ENCODE measurements at regions not wholly inside any gene's neighbourhood (a gene's known extent, or its start where the extent isn't known, plus 50 kb on each side); places are given as distances from the start of the nearest gene placed in this dataset.

DNA sequence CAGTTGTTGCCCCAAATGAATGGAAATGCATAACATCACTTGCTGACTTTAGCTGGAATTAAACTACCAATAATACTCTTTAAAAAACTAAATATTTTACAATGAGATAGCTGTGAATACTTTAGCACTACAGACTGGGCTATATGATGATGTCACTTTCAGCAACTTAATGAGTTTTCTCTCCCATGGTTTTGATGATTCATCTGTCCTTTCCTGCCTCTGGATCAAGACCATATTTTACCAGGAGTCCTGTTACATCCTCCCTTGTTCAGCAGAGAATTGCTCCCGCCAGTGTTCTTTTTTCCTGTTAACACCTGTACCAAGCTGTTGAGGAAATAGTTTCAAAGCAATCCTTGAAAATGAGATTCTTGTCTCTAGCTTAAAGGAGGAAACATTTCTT is 543.0 kb downstream of the SPRY1 start:
- DNase-seq (ENCODE audit: low spot score), result peak; percentile 12

DNA sequence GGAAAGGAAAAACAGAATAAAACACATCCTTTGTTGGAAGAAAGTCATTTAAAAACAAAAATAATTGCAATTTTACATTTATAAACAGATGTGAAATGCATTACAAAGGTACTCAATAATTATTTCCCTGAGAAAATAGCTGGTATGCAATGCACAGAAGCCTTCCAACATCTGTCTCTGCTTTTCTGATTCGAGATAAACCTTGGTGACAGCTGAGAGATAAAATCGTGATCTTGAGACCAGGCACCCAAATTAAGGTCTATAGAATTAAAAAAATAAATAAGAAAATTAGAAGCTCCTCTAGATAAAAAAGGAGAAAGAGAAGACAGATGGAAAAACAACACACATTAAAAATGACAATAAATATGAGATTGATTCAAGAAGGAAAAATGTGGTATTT is 544.0 kb downstream of the SPRY1 start:
- no peak for DNase-seq (ENCODE audit: low spot score)

DNA sequence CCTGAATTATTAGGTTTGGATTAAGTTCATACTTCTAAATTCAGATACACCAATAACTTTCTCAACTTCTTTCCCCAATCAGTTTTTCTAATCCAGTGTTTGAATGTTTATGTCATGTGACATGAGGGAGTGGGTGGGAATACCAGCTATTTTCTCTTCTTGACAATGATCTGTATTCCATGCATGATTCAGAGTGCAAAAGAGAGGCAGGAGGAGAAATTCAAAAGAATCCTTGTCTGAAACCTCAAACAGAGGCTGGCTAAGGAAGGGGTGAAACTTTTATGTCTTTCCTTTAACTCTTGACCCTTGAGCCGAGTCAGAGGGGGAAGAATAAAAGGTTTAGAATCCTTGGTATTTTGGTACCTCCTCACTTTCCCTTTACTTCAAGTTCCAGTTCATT is 544.7 kb downstream of the SPRY1 start:
- DNase-seq (ENCODE audit: low spot score), result no peak

DNA sequence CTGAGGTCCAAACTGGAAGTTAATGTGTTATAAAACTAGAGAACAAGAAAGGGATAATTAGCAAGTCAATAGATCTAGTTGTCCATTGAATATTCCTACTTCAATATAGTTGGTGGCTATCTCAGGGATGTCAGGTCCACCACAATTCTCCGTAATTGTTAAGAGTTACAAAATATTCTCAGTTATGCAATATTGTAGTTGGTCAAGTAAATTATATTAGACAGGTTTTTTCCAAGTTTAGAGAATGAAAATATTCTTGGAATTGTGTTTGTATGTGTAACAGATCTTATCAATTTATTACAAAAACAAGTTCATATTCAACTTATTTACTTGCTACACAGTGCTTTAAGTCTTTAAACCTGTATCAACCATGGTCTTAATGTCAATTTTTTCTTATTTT is 547.4 kb downstream of the SPRY1 start:
- DNase-seq (ENCODE audit: low spot score), result no peak

DNA sequence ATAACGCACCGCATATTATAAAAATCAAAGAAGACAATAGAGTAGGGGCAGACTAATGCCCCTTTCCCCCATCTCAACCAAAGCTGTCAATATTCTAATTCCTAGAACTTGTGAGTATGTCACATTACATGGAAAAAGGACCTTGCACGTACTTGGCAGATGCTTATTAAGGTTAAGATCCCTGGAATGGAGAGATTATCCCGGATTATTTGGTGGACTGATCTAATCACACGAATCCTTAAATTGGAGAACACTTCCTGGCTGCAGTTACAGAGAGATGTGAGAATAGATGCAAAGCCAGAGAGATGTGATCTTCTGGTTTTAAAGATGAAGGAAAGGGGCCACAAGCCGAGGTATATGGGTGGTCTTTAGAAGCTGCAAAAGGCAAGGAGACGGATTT is 548.7 kb downstream of the SPRY1 start:
- DNase-seq (ENCODE audit: low spot score), result no peak

DNA sequence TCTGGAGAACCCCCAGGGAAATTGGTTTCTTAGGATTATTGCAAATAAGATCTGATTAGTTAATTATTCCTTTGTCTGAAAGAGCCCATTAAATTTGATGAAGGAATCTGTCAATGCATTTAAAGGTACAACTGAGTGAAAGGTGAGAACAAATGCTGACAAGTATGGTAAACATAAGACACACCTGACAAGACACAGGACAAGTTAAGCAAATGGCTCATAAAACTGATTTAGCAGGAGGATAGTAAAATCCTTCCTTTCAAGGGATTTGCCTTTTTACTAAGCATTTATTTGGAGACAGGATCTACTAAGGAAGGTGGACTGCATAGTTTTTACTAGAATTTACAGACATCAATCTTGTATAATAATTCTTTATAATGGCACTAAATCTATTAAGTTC is 553.9 kb downstream of the SPRY1 start:
- no peak for DNase-seq (ENCODE audit: low spot score)

DNA sequence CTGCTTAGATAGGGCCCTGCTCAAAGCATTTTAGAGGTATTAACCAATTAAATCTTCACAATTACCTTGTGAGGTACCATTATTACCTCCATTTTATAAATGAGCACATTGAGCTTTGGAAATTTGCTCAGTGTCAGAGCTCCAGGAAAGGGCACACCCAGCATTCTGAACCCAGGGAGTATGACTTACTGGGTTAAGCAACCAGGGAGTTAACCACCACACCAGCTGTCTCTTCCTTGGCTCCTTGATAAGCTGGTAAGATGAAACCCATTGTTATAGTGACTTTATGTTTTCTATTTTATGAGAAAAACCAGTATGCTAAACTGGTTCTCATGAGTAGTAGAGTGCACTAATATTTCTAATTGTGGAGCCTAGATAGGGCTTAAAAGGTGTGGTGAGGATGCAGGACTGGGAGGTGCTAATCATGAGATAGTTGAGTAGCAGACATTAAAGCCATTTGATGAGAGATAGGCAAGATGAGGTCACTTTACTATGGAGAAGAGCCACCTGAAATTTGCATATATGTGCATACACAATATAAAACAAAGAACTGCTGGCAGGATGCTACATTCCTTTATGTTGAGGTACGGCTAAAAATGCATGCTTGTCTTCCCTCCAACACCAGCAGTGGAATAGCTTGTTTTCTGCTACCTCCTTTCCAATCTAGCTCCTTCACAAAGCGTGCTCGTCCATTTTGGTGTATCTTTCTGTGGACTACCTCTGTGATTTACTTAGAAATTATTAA is 556.1 kb downstream of the SPRY1 start:
- DNase-seq (ENCODE audit: low spot score), result no peak

DNA sequence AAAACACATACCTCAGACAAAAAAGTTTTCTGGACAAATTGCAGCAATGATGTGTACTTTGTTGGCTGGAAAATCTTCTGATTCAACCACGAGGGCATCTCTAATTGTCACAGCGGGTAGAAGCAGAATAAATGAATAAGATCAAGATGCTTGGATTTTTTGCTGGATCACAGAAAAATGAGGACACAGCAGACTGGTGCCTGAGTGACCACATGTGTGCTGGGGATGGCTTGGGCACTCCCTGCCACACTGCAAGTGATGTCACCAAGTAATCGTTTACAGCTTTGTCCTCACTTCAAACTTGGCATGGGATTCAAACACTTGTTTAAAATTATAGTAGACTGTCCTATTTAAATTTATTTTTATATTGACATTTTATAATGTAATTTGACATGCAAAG is 557.0 kb downstream of the SPRY1 start:
- no peak for DNase-seq (ENCODE audit: low spot score)

DNA sequence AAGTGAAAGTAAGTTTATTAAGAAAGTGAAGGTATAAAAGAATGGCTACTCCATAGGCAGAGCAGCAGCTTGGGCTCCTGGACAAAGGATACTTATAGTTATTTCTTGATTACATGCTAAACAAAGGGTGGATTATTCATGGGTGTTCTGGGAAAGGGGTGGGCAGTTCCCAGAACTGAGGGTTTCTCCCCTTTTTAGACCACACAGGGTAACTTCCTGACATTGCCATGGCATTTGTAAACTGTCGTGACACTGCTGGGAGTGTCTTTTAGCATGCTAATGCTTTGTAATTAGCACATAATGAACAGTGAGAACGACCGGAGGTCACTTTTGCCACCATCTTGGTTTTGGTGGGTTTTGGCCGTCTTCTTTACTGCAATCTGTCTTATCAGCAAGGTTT is 557.6 kb downstream of the SPRY1 start:
- DNase-seq (ENCODE audit: low spot score), result no peak

DNA sequence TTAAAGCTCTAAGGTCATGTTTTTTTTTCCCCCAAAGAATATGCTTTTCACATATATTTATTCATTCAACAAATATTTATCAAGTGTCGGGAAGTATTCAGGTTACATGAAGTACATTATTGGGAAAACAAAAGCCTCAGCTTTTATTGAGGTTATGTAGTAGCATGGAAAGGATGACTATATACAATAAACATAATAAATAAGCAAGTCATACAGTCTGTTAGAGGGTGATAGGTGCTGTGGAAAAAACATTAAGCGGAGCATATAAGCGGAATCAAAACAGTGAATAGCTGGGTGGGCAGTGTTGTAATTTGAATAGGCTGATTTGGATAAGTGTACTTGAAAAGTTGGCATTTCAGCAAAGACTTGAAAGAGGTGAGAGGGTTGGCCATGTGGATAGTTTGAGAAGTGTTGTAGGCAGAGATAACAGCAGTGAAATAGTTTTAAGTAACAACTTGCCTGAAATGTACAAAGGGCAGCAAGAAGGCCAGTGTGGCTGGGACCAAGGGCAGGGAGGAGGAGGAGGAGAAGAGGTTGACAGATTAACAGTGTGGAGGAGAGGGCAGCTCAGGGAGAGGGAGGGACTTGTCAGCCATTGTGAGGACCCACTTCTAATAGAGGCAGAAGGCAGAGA is 558.7 kb downstream of the SPRY1 start:
- no peak for DNase-seq (ENCODE audit: low spot score)

DNA sequence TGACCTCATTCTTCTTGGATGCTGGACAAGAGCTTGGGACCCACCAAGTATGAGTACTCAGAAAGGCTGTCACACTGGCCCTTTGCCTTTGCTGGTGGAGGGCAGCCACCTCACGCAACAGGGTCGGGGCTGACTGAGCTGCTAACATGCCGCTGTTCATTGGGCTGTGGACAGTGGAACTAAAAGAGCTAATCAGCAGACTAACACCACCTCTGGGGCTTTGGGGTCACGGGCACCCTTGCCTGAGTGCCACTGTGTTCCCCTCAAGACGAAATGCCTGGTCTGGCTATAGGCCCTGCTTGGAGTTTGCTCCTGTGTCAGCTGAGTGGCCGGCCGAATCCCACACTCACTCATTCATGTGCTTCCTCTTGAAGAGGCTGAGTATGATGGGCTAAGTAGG is 559.6 kb downstream of the SPRY1 start:
- DNase-seq (ENCODE audit: low spot score), result no peak

DNA sequence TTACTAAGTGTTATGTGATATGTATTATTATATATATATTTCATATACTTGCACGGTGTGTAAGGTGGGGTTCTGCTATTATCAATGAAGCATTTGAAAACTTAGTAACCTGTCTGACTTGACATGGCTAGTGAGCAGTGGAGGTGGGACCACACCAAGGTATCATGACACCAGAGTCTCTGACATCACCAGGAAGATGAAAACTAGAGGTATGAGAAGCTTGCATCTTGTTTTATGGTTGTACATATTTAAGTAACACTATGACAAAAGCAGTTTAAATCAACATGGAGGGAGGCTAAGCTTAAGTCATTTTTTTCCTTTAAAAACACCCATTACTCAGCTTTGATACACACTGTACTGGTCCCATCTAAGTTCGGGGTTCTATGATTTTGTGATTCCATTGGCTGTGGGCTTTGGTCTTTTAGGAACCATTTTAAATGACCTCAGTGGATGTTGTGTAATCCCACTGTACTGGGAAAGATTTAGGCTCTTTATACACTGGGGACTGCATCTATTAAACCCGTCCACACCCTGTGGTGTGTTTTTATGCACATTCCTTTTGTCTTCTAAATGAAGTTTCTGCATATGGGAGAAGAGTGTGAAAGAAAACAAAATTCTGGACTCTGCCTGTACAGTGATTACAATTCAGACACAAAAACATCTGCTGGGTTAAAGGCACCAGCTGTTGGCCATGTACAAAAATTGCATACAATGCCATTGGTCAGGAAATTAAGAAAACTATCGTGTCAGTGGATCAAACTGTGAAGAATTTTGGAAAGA is 570.6 kb downstream of the SPRY1 start:
- DNase-seq (ENCODE audit: low spot score), result no peak

DNA sequence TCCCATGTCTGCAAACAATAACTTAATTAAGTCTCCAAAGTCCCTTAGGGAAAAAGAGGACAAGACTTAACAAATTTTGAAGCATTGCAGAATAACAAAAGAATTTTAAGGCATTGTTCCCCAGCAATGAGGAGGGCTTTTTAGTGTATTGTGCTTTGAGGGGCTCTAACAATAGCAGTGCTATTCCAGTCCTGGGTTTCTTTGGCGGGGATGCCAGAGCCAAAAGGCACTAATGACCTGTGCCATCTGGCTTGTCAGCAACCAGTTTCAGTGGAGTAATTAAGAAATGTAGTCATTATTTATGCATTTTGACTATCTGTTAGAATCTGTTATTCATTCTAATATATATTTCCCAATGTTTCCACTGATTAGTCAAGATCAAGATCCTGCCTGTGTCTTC is 575.4 kb downstream of the SPRY1 start:
- no peak for DNase-seq (ENCODE audit: low spot score)

DNA sequence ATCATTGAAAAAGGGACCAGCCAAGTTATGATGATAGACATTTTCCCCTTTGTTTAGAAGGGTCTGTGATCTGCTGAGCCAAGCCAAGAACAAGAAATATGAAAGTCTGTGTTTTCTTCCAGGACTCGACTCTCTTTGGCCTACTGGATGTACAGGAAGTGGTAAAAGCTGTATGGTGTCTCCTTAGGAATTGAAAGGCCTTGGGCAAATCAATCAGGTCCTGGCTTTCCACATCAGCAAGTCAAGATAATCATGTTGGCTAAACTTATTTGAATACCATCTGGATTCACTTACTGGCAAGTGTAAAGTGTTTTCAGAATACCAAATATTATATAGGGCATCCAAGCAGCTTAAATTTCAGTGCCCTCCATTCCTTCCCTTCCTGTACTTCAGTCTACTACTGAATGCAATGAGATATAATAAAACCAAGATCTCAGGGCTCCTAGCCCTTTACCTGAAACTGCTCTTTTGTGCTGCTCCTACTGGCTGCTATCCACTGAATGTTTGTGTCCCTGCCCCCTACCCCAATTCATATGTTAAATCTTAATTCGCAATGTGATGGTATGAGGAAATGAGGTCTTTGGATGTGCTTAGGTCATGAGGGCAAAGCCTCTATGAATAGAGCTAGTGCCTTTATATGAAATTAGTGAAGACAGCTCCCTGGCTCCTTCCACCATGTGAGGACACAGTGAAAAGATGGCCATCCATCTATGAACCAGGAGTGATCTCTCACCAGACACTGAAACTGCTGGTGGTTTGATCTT is 578.0 kb downstream of the SPRY1 start:
- DNase-seq (ENCODE audit: low spot score), result no peak

DNA sequence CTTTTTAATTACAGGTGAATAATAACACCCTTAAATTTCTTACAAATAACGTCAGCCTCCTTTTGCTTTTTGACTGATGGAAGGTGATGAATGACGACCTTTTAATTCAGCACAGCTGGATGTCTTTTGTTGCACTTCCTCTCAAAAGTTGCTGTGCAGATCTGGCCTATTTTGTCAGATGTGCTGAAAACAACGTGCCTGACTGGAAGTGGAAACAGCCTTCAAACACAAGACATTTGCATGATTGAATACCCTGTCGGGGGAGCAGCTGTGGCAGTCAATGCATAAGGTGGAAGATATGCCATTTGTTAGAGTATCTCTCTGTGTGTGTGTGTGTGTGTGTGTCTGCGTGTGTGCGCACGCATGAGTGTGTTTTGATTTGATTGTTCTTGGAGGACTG is 579.7 kb downstream of the SPRY1 start:
- no peak for DNase-seq (ENCODE audit: low spot score)

DNA sequence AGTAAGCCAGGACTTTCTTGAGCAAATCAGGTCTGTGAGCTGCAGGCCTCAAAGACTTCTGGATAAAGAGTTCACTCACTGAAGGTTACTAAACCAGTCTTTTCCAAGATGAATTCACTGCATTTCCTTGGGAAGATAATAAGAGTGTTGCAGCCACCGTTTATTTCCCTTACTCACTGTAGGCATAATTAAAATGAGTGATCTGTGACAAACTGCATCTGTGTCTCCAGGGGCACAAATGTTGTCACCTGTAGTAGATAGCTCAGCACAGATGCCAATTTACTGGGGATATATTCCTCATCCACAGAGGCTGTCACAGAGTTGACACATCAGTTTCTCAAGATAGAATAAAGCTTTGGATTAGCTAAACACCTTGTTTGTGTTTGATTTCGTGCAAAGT is 580.2 kb downstream of the SPRY1 start:
- DNase-seq (ENCODE audit: low spot score), result no peak

DNA sequence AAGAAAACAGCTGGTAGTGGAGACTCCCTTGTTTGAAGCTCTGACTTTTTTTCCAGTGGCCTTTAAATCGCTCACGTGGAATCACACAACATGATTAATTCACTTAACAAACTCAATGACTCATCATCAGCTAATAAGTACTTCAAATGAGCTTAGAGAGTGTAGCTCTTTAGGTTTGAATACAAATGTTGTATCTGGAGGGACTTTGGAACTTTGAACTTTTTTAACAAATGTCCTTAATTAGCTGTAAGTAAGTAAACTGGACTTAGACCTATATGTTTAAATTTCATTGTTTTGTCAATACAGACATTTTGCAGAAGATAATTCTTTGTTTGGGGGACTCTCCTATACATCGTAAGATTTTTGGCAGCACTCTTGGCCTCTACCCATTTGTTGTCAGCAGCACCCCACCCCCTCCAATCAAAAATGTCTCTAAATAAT is 581.1 kb downstream of the SPRY1 start:
- no peak for DNase-seq (ENCODE audit: low spot score)

DNA sequence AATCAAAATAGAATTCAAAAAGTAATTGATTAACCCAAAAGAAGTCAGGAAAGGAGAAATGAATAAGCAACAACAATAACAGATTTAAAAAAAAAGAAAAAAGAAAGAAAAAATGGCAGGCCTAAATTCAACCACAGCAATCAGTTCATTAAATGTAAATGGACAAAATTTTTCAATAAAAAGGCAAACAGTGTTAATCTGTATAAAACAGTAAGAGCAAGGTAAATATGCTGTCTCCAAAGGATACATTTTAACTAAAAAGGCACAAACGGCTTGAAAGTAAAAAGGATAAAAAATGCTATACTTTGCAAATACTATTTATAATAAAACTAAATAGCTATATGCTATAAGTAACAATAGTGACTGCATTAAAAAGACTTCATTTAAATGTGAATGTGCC is 582.0 kb downstream of the SPRY1 start:
- no peak for DNase-seq (ENCODE audit: low spot score)

DNA sequence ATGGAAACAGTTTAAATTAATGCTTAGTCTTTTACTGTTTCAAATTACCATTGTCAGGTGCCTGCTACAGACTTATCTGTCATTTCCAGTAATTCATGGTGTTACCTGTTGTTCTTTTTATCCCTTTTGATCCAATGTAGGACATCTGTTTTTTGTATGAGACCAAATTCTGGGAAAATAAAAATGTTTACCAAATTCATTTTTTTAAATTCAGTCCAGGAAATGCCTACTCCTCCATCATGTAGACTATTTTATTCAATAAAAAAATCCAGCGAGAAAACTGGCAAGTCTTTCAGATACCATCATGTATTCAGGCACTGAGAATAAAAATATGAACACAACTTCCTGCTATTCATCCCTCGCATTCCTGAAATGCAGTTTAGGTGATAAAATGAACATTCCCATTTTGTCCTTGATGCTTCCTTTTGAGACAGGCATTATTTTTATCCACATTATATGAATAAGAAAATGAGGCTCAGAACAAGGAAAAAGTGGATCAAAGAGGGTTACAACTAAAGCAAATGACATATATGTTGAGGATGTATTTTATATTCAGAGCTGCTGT is 584.2 kb downstream of the SPRY1 start:
- DNase-seq (ENCODE audit: low spot score), result no peak

DNA sequence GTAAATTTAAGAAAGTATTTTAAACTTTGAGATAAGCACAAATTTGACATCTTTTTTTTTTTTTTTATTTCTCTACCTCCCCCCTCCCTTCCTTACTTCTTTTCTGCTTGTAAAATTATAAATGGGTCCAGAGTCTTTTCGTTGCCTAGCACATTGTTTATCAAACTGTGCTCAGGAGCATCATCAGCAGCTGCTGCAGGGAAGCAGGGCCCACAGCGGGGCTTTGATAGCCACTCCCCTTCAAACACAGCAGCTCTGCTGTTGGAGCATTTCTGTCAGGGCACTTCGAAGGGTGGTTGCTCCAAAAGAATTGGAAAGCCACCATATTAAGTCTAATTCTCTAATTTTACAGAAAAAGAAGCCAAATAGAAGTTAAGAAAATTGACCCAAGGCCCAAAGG is 588.3 kb downstream of the SPRY1 start:
- DNase-seq (ENCODE audit: low spot score), result no peak

DNA sequence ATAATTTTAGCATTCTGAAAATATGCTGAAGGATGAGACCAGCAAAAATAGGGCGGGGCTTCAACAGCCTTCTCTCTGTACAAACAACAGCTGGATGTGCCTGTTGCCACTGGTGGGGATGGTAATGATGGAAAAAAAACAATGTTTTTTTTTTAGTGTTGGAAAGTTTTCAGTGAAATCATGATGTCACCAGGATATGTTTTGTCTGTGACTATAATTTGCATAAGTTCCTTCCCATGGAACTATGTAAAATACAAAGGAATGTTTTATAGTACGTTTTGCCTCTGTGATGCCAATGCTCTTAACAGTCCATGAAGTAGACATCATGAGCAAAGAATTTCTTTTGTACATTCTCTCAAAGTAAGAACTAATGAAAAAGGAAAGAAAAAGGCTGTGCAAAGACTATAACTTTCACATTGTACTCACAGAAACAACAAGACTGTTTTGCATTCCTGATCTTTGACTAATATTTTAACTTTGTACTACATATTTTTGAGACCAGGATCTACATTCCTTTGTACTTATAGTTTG is 589.7 kb downstream of the SPRY1 start:
- DNase-seq (ENCODE audit: low spot score), result peak; percentile 47

DNA sequence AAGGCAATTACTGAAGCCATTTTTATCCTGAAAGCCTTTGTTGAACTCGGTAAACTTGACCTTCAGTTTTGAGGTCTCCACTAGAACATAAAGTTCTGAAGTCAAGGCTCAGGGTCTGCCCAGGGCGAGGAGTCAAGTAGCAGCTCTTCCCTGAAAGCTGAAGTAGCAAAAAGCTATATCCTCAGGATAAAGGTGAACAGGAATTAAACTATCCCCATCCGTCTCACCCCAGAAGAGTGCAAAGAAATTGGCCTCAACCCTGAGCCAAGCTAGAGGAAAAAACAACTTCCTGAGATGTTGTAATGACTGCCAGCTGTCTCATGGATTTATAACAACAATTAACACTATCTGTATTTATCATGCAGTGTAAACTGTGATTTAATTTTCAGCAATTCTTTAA is 590.8 kb downstream of the SPRY1 start:
- no peak for DNase-seq (ENCODE audit: low spot score)

Measured in hepatic stellate cell (primary cell).